HepG2 (cell line): ENCODE measurements at regions not wholly inside any gene's neighbourhood (a gene's known extent, or its start where the extent isn't known, plus 50 kb on each side); places are given as distances from the start of the nearest gene placed in this dataset.

Experiments used
- ATAC-seq: fragments of 200-7000 bp; cut with Tn5 transposase; 3 replicates; pipeline ENCODE4 v1.9.1; 2020; ENCODE audit warnings: mild to moderate bottlenecking, moderate library complexity
- BruUV-seq: library from RNA; stranded (reverse); fragments of 400-500 nt; replicated peaks from 2 replicates; lab custom pipeline; 2021; lab: Mats Ljungman, UMichigan
- CTCF ChIA-PET: fragments of 300-600 bp; formaldehyde crosslinking; extraction: SDS; loops from one replicate; lab custom pipeline; 2021; ENCODE audit warnings: low total read pairs, inconsistent platforms, low intra/inter-chr PET ratio; lab: Yijun Ruan, JAX
- POLR2A ChIA-PET: fragments of 350-600 bp; sonication (Branson Sonifier 250); formaldehyde crosslinking; loops from one replicate; lab custom pipeline; 2020; ENCODE audit warnings: antibody characterized with exemption, inconsistent platforms; lab: Yijun Ruan, JAX
- DNase-seq: peaks from one replicate; pipeline ENCODE4 v3.0.0-alpha.2; 2015; ENCODE audit warnings: low spot score
- FAIRE-seq: peaks from 3 replicates; lab custom pipeline; 2011; peaks lifted over from hg19 to GRCh38; lab: Jason Lieb, UNC
- H2AFZ ChIP-seq: one replicate; pipeline ENCODE4 v1.6.1; 2011; ENCODE audit warnings: low read length, inconsistent platforms
- H3K27ac ChIP-seq: fragments of 300-600 bp; 3 replicates; pipeline ENCODE4 v1.8.0; 2011; ENCODE audit warnings: mixed run types, mild to moderate bottlenecking, mixed read lengths, low read length, inconsistent platforms; ENCODE audit not compliant: insufficient read depth; ENCODE audit errors: extremely low read length
- H3K27me3 ChIP-seq, 2 experiments: fragments of 200-600 bp in 1 of 2; 2 replicates in 1 of 2; 3 replicates in 1 of 2; pipeline versions ENCODE4 v1.6.0 to v1.8.0; 2011; ENCODE audit warnings: low read length in 2 of 2, mild to moderate bottlenecking in 2 of 2, moderate library complexity in 2 of 2, inconsistent platforms in 1 of 2; ENCODE audit not compliant: insufficient read depth in 2 of 2, control insufficient read depth in 1 of 2
- H3K36me3 ChIP-seq, 2 experiments: fragments of 200-600 bp in 1 of 2; replicated peaks in 1 of 2; 2 replicates in 1 of 2; 3 replicates in 1 of 2; pipeline versions ENCODE4 v1.5.1 to v1.8.0; 2011; ENCODE audit warnings: low read length in 2 of 2, inconsistent platforms in 1 of 2; ENCODE audit not compliant: insufficient read depth in 2 of 2, control insufficient read depth in 1 of 2
- H3K4me1 ChIP-seq: 2 replicates; pipeline ENCODE4 v1.5.1; 2012; ENCODE audit warnings: low read length, inconsistent platforms; ENCODE audit not compliant: insufficient read depth
- H3K4me2 ChIP-seq: 2 replicates; pipeline ENCODE4 v1.6.0; 2011; ENCODE audit warnings: low read depth, low read length, inconsistent platforms
- H3K4me3 ChIP-seq, 3 experiments: fragments of 200-600 bp in 1 of 3; sonication (generic), shearing (Covaris generic) in 1 of 3; replicated peaks in 1 of 3; 2 replicates each; pipeline ENCODE4 v1.5.1; 2011 to 2016; ENCODE audit warnings: low read length in 3 of 3, inconsistent platforms in 2 of 3, low read depth in 2 of 3, mild to moderate bottlenecking in 2 of 3, control low read depth in 1 of 3, mixed read lengths in 1 of 3; ENCODE audit not compliant: insufficient read depth in 1 of 3
- H3K79me2 ChIP-seq: one replicate; pipeline ENCODE4 v1.6.1; 2011; ENCODE audit warnings: low read length, inconsistent platforms; ENCODE audit not compliant: insufficient read depth
- H3K9ac ChIP-seq: 2 replicates; pipeline ENCODE4 v1.6.0; 2011; ENCODE audit warnings: mild to moderate bottlenecking, low read depth, low read length, inconsistent platforms; ENCODE audit not compliant: insufficient read depth
- H3K9me3 ChIP-seq: 2 replicates; pipeline ENCODE4 v1.5.1; 2012; ENCODE audit warnings: mild to moderate bottlenecking, low read length
- H4K20me1 ChIP-seq: 2 replicates; pipeline ENCODE4 v1.6.0; 2011; ENCODE audit warnings: inconsistent platforms, mild to moderate bottlenecking, low read length, moderate library complexity; ENCODE audit not compliant: insufficient read depth
- CBX5 ChIP-seq: sonication (generic); formaldehyde crosslinking; IDR thresholded peaks from 2 replicates; pipeline ENCODE4 v1.4.0; 2020; ENCODE audit warnings: missing genetic modification reagents, borderline replicate concordance
- DRAP1 ChIP-seq: IDR thresholded peaks from 2 replicates; pipeline ENCODE4 v1.6.1; 2016; ENCODE audit warnings: missing genetic modification reagents, missing compliant biosample characterization
- HDAC2 ChIP-seq: sonication (generic); formaldehyde crosslinking; IDR thresholded peaks from 2 replicates; pipeline ENCODE4 v1.4.0; 2020; ENCODE audit warnings: missing genetic modification reagents
- IKZF5 ChIP-seq: IDR thresholded peaks from 2 replicates; pipeline ENCODE4 v1.6.1; 2018; ENCODE audit warnings: missing genetic modification reagents, mild to moderate bottlenecking, missing compliant biosample characterization
- NBN ChIP-seq: fragments of 450-650 bp; conservative IDR thresholded peaks from 2 replicates; pipeline ENCODE4 v1.6.1; 2017
- NFRKB ChIP-seq: fragments of 450-650 bp; IDR thresholded peaks from 2 replicates; pipeline ENCODE4 v1.6.1; 2017
- NR2C2 ChIP-seq: sonication (generic); formaldehyde crosslinking; IDR thresholded peaks from 2 replicates; pipeline ENCODE4 v1.4.0; 2020; ENCODE audit warnings: missing genetic modification reagents, mild to moderate bottlenecking, moderate library complexity, borderline replicate concordance
- POGZ ChIP-seq: sonication (generic); formaldehyde crosslinking; IDR thresholded peaks from 2 replicates; pipeline ENCODE4 v1.4.0; 2020; ENCODE audit warnings: mild to moderate bottlenecking, missing genetic modification reagents
- SMAD3 ChIP-seq: sonication (generic); formaldehyde crosslinking; IDR thresholded peaks from 2 replicates; pipeline ENCODE4 v1.4.0; 2020; ENCODE audit warnings: missing genetic modification reagents
- ZNF274 ChIP-seq: sonication (generic); formaldehyde crosslinking; IDR thresholded peaks from 2 replicates; pipeline ENCODE4 v1.5.1; 2020; ENCODE audit warnings: mild to moderate bottlenecking, missing genetic modification reagents
- WGBS: methylation state at CpG from one replicate; pipeline ENCODE4 v1.1.6; 2017; ENCODE audit warnings: low lambda C conversion rate; 5-methylcytosine and 5-hydroxymethylcytosine counted together
- in situ Hi-C: cut with HindIII; loops from 2 replicates; pipeline ENCODE4 v1.10.0; 2017; ENCODE audit warnings: low pct_unique_long_range_greater_than_20kb; ENCODE audit not compliant: extremely low pct_ligation_motif_present
- intact Hi-C: fragments of 100-400 bp; cut with micrococcal nuclease; formaldehyde crosslinking; loops from one replicate; pipeline ENCODE4 v1.10.0; 2022; ENCODE audit not compliant: unreplicated experiment

DNA sequence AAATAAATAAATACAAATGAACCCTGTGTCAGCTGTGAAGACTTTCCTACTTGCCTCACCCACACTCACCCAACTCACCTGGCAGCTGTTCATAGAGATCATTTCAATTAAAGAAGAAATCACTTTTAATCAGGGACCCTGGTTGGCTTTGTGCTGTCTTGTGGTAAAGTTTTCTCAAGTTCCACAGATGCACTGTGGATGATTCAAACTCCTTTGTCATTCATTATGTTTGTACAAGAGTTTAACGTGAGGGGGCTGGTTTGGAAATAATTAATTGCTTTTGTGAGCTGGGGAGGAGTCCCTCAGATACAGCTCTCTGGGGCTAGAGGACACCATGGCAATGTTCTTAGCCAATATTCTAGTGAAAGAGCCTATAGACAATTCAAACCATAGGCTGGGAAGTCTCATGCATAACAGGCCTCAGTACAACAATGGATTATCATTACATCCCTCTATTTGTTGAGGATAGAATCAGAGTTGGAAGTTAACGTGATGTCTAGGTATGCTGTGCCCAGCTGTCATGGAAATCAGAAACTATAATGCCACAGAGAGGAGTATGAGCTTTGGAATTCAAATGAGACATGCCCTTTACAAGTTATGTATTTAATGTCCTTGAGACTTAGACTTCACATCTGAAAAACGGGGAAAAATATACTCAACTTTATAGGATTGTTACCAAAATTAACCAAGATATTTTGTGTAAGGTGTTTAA lies 698.5 kb downstream of the KCNA4 start:
- CTCF ChIA-PET = no interaction called here
- no peaks in the 10 kb centered on the region for H4K20me1 ChIP-seq
- peaks cover 27% of the 10 kb centered on the region for H3K4me1 ChIP-seq
- no TSS peak for BruUV-seq
- H3K36me3 ChIP-seq = no peaks in the 10 kb centered on the region
- no peak overlapping the region for H3K4me2 ChIP-seq
- in situ Hi-C loops = no loop called here
- TF ChIP-seq HDAC2 (CRISPR knock-in tag) (no peak), NR2C2 (CRISPR knock-in tag) (no peak), POGZ (no peak), IKZF5 (CRISPR knock-in tag) (no peak), ZNF274 (CRISPR knock-in tag) (no peak), SMAD3 (no peak), NFRKB (no peak), CBX5 (CRISPR knock-in tag) (no peak), NBN (no peak), DRAP1 (CRISPR knock-in tag) (no peak)
- TF ChIP-seq, all 625 proteins: peak for 0
- Histone ChIP-seq H3K27ac (no peak overlapping the region), H3K27me3 (no peaks in the 10 kb centered on the region), H3K9me3 (no peaks in the 10 kb centered on the region), H3K9ac (no peak overlapping the region), H3K4me3 (no peak overlapping the region), H2AFZ (no peak overlapping the region), H3K79me2 (no peaks in the 10 kb centered on the region)
- intact Hi-C loops = no loop called here
- POLR2A ChIA-PET = no interaction called here
- ATAC-seq = no peak
- no peak for DNase-seq
- 22% methylated on average over 3 of the region's 3 CpGs for WGBS
- FAIRE-seq = no peak
